Activated CD4-positive, alpha-beta T cell treated with anti-CD3 and anti-CD28 coated beads, Interleukin-10, Interleukin-2, amounts not matched to agents 100 ng/mL and 50 ng/mL, durations not matched to agents 16 hours and 8 hours (primary cell): ENCODE measurements at regions not wholly inside any gene's neighbourhood (a gene's known extent, or its start where the extent isn't known, plus 50 kb on each side); places are given as distances from the start of the nearest gene placed in this dataset.
A peak's percentile ranks its signal among the peaks of the same experiment; 100 is the strongest.
"Not testable (repeated sequence)": the region's sequence is repeated elsewhere in the genome, so short reads cannot be mapped to it uniquely, and the experiment has no call there.

Experiments
- DNase-seq: peaks from one replicate; pipeline ENCODE4 v3.0.0-alpha.2; 2020

GRCh38 chrX:83749736-83750135, 111.2 kb upstream of the CYLC1 start:
- not testable (repeated sequence) for DNase-seq

DNA sequence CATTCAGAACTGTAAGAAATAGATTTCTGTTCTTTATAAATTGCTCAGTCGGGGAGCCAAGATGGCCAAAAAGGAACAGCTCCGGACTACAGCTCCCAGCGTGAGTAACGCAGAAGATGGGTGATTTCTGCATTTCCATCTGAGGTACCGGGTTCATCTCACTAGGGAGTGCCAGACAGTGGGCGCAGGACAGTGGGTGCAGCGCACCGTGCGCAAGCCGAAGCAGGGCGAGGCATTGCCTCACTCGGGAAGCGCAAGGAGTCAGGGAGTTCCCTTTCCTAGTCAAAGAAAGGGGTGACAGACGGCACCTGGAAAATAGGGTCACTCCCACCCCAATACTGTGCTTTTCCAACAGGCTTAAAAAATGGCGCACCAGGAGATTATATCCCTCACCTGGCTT, 110.5 kb upstream of the CYLC1 start:
- not testable (repeated sequence) for DNase-seq

- peak; percentile 23 for DNase-seq
Measured at GRCh38 chrX:83759872-83760271, 101.1 kb upstream of the CYLC1 start.

GRCh38 chrX:83771664-83772063, 89.3 kb upstream of the CYLC1 start:
- DNase-seq: peak; percentile 0
